ENCODE measurements at regions not wholly inside any gene's neighbourhood (a gene's known extent, or its start where the extent isn't known, plus 50 kb on each side); places are given as distances from the start of the nearest gene placed in this dataset.

DNA sequence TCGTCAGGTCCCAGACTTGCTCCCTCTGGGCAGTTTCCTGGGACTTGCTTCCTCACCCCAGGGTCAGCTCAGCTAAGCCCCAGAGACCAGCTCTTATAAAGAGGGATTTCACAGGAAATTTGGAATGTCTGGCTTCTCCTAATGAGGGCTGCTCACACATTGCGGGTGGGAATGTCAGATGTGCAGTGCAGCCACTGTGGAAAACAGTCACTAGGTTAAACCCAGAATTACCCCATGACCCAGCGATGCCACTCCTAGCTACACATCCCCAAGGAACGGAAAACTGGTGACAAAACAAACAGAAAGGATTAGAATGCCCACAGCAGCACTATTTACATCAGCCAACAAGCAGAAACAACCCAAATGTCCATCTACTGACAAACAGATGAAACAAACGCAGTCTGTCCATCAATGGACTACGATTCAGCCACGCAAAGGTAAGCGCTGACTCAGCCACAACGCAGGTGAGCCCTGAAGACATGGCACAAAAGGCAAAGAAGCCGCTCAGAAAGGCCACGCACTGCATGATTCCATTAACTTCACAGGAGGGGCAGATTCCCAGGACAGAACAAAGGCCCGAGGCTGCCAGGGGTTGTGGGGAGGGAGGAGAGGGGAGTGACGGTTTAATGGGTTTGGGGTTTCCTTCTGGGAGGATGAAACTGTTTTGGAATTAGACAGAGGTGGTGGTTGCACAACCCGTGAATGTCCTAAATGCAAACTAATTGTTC is 63.0 kb downstream of the NCOR2 start:
- DNase-seq = no peak

DNA sequence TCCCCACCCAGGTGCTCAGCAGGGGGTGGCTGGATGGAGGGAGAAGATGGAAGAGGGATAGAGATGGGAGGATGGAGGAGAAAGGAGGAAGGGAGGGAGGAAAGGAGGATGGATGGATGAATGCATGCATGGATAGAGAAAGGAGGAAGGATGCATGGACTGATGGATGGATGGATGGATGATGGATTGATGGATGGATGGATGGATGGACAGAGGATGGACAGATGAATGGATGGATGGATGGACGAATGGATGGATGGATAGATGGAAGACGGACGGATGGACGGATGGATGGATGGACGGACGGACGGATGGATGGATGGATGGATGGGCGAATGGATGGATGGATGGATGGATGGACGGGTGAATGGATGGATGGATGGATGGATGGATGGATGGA is 64.1 kb downstream of the NCOR2 start:
- DNase-seq = no peak

DNA sequence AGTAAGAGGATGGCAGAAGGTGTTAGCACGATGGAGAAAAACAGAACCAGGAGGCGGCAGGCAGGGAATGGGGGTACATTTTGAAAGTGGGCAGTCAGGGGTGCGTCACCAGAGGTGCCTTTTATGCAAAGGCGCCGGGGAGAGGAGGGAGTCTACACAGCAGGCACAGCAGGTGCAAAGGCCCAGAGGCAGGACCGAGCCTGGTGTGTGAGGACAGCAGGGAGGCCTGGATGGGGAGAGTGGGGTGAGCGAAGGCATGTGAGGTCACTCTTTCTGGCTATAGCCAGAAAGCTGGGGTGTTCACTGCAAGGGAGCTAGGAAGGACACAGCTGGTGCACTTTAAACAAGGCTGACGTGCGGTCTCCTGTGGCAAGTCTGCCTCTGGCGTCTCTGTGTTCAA is 65.0 kb downstream of the NCOR2 start:
- DNase-seq = no peak

DNA sequence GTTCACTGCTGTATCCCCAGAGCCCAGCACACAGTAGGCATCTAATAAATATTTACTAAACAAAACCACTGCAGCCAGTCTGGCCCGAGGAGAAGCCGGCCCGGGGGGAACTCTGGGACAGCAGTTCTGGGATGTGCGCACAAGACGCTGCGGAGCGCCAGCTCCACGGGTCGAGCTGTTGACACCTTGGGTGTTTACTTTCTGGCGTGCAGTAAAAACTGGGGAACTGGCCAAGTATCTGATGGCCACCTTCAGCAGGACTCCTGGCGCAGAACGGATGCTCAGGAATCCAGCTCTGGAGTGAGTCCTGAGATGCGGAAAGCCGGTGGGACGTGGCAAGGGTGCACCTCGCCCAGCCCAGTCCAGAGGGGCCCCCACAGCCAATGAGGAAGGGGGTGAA is 65.6 kb downstream of the NCOR2 start:
- DNase-seq = no peak

DNA sequence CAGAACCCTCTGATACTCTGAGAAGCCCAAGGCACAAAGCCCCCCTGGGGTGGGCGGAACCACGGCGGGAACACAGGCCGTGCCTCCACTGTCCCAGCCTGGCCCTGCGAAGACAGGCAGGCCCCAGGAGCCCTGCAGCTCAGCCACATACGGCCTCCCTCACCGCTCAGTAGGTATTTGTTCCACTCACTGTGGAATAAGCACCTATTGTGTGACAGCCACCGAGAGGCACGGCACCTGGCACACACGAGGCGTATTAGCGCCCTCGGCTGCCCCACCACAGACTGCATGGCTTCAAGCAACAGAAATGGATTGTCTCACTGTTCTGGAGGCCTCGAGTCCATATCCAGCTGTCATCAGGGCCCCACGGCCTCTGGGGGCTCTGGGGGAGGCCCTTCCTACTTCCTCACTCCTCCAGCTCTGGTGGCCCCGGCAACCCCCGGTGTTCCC is 66.3 kb downstream of the NCOR2 start:
- DNase-seq = no peak

DNA sequence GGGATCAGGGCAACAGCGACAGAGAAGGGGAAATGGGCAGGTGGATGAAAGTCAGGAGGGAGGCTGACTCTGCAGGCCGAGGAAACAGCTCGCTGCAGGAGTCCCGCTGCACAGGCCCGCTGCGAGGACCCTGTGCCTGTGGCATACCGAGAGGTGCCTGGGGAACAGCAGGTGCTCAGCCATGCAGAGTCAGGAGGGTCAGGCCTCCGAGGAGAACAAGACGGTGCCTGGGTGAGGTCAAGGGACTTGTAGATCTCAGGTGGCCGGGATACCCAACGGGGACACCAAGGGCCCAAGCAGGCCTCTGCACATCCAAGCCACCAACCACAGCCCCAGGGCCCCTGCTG is 67.5 kb downstream of the NCOR2 start:
- no peak for DNase-seq

DNA sequence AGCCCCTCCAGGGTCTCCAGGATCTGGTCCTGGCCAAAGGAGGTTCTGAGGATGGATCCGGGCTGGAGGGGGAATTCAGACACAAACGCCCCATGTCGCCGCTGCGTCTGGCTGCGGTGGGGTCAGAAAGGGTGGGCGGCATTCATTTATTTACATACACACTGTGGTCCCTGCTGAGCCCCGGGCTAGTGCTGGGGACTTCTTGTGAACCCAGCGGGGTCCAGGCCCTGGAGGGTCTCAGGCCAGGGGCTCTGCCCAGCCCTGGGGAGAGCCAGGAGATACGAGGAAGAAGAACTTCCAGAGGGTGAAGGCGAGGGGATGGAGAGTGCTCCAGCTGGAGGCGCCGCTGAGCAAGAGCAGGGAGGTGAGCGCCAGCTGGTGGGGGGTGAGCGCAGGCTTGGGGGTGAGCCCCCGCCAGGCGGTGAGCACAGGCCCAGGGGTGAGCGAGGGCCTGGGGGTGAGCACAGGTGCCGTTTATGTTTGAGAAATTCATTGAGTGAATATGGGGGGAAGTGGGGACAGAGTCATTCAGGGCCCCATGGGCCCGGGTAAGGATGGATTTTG is 68.1 kb downstream of the NCOR2 start:
- no peak for DNase-seq

DNA sequence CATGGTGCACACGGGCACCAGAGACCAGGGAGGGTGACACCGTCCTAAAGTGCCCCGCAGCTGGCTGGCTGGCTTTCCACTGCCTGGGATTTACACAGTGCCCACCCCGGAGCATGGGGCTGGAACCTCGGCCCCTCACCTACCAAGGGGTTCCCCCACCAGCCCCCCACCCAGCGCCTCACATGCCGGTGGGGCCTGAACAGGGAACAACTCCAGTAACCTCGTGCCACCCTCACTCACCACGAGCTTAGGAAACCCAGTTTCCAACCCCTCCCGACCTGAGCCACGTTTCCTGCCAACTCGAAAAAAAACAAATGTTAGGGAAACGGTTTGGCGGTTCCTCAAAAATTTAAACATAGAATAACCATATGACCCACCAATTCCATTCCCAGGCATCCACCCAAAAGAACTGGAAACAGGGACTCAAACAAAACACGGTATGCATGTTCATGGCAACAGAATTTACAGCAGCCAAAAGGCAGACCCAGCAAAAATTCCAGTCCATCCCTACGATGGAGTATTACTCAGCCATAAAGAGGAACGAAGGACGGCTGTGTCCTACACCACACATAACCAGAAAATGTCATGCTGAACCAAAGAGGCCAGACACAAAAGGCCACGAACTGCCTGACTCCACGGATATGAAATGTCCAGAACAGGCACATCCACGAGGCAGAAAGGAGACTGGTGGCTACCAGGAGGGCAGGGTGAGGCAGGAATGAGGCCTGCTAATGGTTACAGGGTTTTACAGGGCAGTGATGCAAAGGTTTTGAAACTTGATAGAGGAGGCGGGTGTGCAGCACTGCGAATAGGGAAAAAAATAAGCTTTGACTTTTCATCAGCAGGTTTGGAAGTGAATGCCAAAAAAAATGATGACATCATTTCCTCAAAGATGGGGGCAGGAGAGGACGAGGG is 68.9 kb downstream of the NCOR2 start:
- DNase-seq = no peak

DNA sequence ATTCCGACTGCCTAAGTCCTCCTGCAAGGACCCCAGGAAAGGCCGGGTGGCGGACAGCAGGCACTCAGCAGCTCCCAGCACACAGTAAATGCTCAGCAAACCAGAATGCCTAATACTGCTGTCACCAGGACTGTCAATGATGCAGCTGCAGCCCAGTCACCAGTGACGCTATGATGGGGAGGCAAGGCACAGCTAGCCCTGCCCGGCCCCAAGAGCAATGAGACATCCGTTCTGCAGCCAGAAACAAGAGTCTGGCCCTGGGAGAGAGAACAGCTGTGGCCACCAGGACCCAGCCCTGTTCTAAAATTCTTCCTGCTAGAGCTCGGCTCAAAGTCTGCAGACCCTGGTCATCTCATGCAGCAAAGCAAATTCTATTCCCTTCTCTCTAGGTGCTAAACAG is 69.8 kb downstream of the NCOR2 start:
- DNase-seq = no peak

DNA sequence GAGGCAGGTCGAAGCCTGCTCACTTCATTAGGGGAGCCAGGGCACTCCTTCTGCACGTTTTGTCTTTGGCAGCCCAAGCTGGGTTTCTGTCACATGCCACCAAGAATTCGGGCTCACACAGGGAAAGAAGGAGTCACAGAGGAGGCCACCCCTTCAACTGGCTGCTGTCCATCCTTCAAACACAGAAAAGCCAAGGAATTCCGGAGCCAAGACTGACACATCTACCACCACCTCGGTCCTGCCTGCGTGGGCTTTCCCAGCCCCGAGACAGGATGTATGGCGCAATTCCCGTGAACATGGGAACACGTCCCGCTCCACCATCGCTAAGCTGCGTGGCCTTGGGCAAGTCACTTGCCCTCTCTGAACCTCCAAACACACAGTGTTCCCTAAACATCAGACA is 70.4 kb downstream of the NCOR2 start:
- no peak for DNase-seq

DNA sequence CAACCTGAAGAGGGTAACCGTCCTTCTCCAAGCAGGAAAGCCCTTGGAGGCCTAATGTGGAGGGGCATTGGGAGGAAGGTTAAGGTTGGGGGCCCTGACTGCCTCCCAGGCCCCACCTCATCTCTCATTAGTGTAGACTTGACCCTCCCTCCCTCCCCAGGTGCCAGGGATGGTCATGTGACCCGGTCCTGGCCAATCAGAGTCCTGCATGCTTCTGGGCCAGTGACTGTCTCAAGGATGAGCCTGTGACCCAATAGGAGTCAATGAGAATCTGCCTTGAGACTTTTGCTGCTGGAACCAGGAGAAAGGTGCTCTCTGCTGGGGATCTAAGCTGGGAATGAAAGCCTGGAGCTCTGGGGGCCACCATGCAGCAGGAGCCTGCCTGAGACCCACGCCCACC is 70.8 kb downstream of the NCOR2 start:
- DNase-seq = no peak

DNA sequence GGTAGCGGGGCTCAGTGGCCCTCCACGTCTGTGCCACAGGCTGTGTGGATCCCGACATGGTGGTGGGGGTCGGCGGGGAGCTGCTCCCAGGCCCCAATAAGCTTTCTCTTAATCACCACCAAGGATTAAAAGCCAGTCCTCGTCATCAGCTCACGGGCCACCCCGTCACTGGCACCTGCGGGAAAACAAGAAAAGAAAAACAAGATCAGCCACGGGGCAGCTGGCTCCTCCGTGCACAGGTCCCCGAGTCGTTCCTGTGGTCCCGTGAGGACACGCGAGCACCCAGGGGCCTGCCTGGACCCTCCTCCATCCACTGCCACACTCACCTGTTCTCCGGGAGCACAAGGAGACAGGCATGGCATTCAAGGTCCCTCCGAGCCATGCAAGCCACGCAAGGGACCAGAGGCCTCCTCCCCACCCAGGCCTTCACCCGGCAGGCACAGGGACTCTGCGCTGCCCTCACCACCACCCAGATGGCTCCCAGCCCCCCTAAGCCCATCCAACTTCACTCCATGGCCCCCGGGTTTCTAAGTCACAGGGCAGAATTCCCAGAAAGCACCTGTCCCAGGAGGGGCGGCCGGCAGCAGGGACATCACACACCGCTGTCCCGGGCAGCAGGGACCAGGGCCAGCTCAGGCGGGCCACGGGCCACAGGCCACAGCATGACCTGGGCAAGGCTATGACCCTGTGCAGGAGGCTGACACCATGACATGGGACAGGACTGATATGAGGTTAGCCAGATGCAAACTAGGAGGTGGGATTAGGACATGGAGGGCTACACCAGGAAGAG is 72.0 kb downstream of the NCOR2 start:
- DNase-seq = no peak

DNA sequence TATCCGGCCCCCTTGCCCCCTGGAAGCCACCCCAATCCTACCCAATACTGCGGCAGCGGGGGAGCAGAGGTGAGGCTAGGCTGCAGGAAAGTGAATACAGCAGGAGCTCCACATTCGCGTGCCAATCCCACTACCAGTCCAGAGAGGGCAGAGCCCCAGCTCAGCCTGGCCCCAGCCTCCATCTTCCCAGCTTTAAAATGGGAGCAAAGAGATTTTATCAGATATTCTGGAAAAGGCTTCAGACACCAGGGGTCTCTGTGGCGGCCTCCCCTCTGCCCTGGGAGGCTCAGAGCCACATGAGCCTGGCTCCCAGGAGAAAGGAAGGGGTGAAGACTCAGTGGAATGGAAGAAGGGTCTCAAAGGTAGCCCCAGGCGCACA is 72.7 kb downstream of the NCOR2 start:
- DNase-seq = no peak

DNA sequence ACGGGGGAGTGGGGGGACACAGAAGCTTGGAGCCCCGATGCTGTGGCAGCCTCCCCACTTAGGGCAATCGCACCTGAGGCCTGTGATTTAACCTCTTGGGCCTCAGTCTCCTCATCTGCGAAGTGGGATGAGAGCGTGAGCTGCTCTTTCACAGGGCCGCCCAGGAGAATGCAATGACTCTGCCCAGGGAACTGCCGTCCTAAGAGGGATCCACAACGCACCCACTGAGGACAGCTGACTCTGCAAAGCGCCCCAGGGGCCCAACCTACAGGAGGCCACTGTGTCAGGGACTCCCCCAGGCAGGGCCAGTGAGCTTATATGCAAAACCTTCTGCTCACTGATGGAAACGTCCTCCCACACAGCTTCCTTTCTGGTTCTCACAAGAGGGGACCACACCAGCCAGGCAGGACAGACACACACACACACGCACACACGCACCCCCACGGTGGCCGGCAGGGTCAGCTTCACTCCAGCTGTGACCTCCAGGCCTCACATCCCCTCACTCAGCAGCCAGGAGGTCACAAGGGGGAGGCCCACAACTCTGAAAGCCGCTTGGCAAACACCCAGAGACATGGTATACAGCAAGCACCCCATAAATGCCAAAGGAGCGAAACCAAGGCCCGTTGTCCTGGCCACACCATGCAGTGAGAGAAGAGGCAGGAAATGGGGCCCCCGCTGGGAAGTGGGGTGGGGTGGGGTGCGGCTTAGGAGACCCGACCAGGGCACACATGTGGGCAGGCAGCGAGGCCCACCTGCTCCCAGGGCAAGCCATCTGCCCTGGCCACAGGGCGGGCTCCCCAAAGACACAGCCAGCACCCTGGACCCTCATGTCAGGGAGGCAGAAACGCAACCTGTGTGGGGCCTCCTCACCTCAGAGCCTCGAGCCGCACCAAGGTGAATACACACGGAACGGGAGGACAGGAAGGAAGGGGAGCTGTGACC is 73.3 kb downstream of the NCOR2 start:
- no peak for DNase-seq

DNA sequence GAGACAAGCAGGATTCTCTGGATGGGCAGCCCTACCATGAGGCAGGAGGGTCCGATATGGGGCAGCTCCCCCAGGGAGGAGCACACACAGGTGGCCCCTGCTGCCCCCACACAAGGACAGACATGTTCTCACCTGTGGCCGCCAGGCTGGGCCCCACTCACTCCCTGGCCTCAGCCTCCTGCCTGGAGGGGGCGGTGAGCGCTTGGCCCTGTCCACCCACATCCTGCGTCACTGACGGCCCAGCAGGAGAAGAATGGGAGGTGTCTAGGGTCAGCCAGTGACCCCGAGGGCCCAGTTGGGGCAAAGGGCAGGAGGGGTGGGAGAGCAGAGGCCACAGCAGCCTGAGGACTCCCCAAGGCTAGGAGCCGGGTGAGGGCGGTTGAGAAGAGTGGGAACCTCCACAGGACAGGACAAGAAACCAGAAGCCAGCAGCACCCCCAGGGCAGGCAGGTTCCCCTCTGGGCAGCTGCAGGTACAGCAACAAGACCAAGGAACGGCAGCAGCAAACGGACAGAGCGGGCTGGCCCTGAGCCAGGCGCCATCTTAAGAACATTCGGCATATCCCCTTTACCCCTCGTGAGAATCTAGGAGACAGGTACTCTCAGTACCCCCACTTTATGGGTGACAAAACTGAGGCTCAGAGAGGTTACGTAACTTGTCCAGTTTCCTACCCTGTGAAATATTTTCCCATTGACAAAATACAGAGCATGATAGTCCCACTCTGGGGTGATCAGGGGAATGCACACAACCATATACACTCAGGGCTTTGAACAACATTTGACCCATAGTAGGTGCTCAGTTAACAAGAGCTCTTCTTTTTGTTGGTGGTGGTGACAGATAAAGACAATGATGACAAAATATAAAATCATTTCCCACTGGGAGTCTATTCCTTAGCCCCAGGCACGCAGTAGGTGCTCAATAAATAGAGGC is 74.3 kb downstream of the NCOR2 start:
- DNase-seq = no peak

DNA sequence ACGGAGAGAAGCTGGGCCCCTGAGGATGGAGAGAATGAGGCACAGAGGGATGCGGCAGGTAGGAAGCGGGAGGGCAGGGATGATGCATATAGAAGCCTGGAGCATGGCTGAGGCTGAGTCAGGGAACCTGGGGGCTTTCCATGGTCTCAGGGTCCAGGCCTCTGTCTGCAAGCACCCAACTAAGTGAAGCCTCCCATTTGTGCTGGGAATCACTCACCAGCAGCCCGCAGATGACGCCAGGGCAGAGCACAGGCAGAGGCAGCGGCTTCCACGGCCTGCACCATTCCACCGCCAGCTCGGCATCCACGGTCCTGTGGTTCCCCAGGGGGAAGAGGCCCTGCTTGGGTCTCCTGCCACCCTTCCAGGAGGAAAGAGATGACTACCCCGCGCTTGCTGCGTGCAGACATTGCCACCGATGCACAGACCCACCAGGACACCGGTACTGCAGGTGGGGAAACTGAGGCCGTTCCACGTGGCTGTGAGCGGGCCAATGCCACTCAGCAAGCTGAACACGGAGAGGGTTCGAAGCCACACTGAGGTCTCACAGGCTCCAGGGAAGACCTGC is 75.5 kb downstream of the NCOR2 start:
- DNase-seq = no peak

DNA sequence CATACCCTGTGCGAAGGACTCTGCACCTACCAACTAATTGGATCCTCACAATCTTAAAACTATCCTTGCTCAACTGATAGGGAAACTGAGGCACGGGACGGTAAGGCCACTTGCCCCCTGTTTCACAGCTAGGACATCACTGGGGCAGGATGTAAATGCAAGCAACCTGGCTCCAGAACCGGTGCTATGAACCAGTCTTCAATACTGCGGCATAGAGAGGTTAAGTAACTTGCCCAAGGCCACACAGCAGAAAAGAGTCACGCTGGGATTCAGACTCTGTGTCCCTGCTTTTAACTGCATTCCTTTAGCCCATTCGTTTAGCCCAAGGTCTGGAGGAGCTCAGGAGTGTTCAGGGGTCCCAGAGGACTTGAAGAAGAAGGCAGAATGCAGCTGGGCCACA is 76.1 kb downstream of the NCOR2 start:
- DNase-seq = no peak

DNA sequence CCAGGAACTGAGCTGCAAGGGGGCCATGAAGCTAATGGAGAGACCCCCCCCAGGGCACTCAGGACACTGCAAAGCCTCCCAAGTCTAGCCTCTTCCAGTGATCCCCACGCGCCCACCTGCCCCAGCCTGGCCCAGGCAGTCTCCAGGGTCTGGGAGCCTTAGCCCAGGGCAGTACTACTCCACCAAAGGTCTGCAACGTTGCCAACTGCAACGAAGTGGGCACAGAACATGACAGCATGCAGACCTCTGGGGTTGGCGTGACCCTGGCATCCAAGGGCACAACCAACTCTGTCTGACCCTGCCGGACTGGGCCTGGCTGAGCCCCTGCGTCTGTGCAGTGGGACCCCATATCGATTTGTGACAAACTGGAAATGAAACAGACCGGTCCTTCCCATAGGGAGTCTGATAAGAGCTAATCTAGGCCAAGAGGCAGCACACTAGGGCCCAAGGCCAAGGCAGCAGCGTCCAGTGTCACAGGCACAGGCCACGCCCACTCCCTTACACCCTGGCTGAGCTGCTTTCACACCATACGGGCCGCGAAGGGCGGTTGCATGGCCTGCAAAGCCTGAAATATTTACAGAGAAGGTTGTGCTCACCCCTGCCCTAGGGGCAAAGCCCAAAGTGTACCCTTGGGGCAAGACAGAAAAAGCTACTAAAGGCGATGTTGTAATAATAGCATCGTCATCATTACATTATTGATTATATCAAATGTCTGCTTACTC is 76.7 kb downstream of the NCOR2 start:
- DNase-seq = no peak

DNA sequence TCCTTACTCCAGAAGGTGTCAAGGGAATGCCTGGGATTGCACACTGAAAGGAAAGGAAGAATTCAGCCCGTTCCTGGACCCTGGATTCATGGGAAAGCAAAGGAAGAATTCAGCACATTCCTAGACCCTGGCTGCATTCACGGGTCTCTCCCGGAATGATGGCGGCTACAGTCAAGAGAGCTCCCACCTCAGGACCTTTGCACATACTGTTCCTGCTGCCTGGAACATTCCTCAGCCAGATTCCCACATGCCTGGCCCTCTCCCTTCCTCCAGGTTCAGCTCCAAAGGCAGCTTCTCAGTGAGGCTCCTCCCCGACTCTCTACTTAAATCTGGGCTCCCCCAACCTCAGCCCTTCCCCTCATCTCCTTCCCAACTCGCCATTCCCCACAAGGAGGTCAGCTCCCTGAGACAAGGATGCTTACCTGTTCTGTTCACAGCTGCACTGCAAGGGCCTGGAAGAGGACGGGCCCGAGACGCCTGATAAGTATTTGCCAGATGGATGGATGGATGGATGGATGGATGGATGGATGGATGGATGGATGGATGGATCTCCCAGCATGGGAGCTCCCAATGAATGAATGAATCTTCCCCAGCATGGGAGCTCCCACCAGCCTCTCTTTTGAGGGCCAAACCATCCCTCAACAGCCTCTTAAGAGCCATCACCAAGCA is 77.4 kb downstream of the NCOR2 start:
- no peak for DNase-seq
